ENCODE measurements at regions not wholly inside any gene's neighbourhood (a gene's known extent, or its start where the extent isn't known, plus 50 kb on each side); places are given as distances from the start of the nearest gene placed in this dataset.

GRCh38 chr4:57448901-57449300, 338.7 kb upstream of the IGFBP7 start:
- Mint-ChIP-seq H3K4me1 (peaks cover 31% of the 10 kb centered on the region), H3K9me3 (peaks cover 37% of the 10 kb centered on the region), H3K27me3 (ENCODE audit: low read depth, poor library complexity) (no peaks in the 10 kb centered on the region), H3K4me3 (no peak overlapping the region), H3K27ac (no peak overlapping the region), H3K36me3 (ENCODE audit: low read depth) (peaks cover 5% of the 10 kb centered on the region)
- no peak for TF ChIP-seq CTCF (IDR thresholded peaks at IDR 0.05)
- no peak for DNase-seq

GRCh38 chr4:57448452-57448851, 338.3 kb upstream of the IGFBP7 start:
- H3K4me3 Mint-ChIP-seq, result no peak overlapping the region

GRCh38 chr4:57446266-57446665, 336.1 kb upstream of the IGFBP7 start:
- Mint-ChIP-seq H3K27me3 (ENCODE audit: low read depth, poor library complexity) (no peaks in the 10 kb centered on the region), H3K36me3 (ENCODE audit: low read depth) (no peaks in the 10 kb centered on the region), H3K9me3 (peaks cover 18% of the 10 kb centered on the region), H3K27ac (no peak overlapping the region), H3K4me3 (no peak overlapping the region), H3K4me1 (peaks cover 53% of the 10 kb centered on the region)
- no peak for TF ChIP-seq CTCF (IDR thresholded peaks at IDR 0.05)
- DNase-seq, result no peak

More at GRCh38 chr4:57448452-57448851, 338.3 kb upstream of the IGFBP7 start:
- H3K36me3 Mint-ChIP-seq (ENCODE audit: low read depth), result peaks cover 5% of the 10 kb centered on the region
- no peaks in the 10 kb centered on the region for H3K27me3 Mint-ChIP-seq (ENCODE audit: low read depth, poor library complexity)
- H3K4me1 Mint-ChIP-seq, result peaks cover 35% of the 10 kb centered on the region
- no peak for TF ChIP-seq CTCF (IDR thresholded peaks at IDR 0.05)
- no peak overlapping the region for H3K27ac Mint-ChIP-seq
- H3K9me3 Mint-ChIP-seq, result peaks cover 37% of the 10 kb centered on the region
- no peak for DNase-seq

GRCh38 chr4:57445686-57446085, 335.5 kb upstream of the IGFBP7 start:
- TF ChIP-seq CTCF (IDR thresholded peaks at IDR 0.05), result no peak
- no peak for DNase-seq
- Mint-ChIP-seq H3K27me3 (ENCODE audit: low read depth, poor library complexity) (no peaks in the 10 kb centered on the region), H3K36me3 (ENCODE audit: low read depth) (no peaks in the 10 kb centered on the region), H3K4me1 (peaks cover 53% of the 10 kb centered on the region), H3K27ac (peak overlapping the region; percentile 14), H3K9me3 (peaks cover 13% of the 10 kb centered on the region), H3K4me3 (no peak overlapping the region)

- Mint-ChIP-seq H3K9me3 (peaks cover 3% of the 10 kb centered on the region), H3K4me1 (peaks cover 53% of the 10 kb centered on the region), H3K4me3 (no peak overlapping the region), H3K36me3 (ENCODE audit: low read depth) (no peaks in the 10 kb centered on the region), H3K27ac (no peak overlapping the region), H3K27me3 (ENCODE audit: low read depth, poor library complexity) (no peaks in the 10 kb centered on the region)
- DNase-seq, result no peak
- TF ChIP-seq CTCF (IDR thresholded peaks at IDR 0.05), result no peak
Measured at GRCh38 chr4:57444671-57445070, 334.5 kb upstream of the IGFBP7 start.

- H3K4me1 Mint-ChIP-seq, result peaks cover 53% of the 10 kb centered on the region
- peak overlapping the region; percentile 90 for H3K27ac Mint-ChIP-seq
- no peak for TF ChIP-seq CTCF (IDR thresholded peaks at IDR 0.05)
- no peak for DNase-seq
- H3K4me3 Mint-ChIP-seq, result no peak overlapping the region
- no peaks in the 10 kb centered on the region for H3K27me3 Mint-ChIP-seq (ENCODE audit: low read depth, poor library complexity)
- H3K9me3 Mint-ChIP-seq, result peaks cover 1% of the 10 kb centered on the region
- no peaks in the 10 kb centered on the region for H3K36me3 Mint-ChIP-seq (ENCODE audit: low read depth)
Measured at GRCh38 chr4:57443787-57444186, 333.6 kb upstream of the IGFBP7 start.
